ENCODE measurements at regions not wholly inside any gene's neighbourhood (a gene's known extent, or its start where the extent isn't known, plus 50 kb on each side); places are given as distances from the start of the nearest gene placed in this dataset.

GRCh38 chr10:3548076-3548475 is 236.9 kb downstream of the KLF6 start:
- no peak for DNase-seq (ENCODE audit: low spot score)

- no peak for DNase-seq (ENCODE audit: low spot score)
These were observed 240.4 kb downstream of the KLF6 start for GRCh38 chr10:3544561-3544960.

DNA sequence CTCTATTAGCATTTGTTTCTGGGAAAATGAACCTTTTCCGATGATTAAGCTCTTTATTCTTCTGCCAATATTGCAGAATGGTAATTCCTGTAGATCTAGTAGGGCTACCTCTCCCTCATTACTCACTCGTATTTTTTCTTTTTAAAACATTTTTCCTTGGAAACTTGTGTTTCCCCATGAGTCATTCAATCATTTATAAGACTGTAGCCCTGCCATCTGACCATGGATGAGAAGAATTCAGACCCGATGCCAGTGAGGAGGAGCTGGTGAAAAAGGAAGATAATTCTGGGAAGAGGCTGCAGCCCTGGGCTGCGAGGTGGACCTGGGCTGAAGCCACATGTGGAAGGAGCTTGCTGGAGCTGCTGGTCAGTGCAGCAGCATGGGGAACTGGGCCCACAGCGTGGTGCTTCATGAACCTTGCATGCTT is 242.8 kb downstream of the KLF6 start:
- no peak for DNase-seq (ENCODE audit: low spot score)

GRCh38 chr10:3539696-3540383 is 245.2 kb downstream of the KLF6 start:
- no peak for DNase-seq (ENCODE audit: low spot score)

DNA sequence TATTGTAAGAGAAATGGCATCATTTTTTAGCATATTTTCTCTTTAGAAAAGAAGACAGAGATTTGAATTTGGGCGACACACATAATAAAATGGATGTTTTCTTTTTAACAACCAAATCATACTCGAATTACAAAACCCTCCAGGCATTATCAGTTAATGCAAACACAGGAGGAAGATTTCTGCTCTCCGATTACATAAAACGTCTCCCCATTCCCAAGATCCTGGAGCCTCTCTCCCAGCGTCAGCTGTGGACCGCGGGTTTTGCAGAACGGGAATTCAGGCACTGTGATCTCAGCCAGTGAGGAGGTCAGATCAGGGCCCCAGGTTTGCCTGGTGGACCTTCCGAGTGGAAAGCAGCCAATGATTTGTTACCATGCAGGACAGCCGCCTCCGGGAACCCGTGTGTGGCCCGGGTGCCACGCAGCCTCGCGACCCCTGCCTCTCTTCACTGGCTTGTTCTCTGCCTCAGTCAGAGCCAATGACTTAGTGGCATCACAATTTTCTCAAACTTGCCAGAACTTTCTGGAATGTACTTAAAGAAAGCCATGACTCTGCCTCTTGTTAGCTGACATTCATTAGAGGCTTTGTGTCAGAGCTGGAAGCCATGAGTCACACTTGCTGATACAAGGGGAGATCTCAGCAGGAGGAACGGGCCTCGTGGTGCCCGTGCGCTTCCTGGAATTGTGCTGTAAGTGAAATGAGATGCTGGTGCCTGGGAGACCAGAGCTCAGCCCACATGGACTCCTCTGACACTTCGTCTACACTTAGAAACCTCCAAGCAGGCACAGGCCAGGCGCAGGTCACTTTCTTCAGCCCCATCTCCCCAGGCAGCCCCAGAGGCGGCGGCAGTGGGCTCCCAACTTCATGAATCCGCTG is 246.1 kb downstream of the KLF6 start:
- DNase-seq (ENCODE audit: low spot score), result no peak

- no peak for DNase-seq (ENCODE audit: low spot score)
These were observed 246.7 kb downstream of the KLF6 start for GRCh38 chr10:3538291-3538655.

DNA sequence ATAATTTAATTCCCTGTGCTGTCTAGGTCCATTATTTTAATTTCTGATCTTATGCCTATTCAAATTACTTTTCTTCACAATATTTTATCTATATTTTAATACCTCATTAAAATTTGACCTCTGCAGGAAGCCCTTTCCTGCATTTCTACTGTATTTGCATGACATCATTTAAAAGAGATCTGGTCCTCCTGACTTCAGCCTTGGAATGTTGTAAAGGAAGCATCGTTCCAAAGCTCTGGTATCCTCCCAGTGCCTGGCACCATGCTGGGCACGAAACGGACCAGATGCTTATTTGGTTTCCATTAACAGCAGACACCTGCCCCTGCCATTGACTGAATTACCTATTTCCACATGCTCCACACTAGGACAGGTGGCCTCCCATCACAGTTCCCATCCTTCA is 247.5 kb downstream of the KLF6 start:
- no peak for DNase-seq (ENCODE audit: low spot score)

DNA sequence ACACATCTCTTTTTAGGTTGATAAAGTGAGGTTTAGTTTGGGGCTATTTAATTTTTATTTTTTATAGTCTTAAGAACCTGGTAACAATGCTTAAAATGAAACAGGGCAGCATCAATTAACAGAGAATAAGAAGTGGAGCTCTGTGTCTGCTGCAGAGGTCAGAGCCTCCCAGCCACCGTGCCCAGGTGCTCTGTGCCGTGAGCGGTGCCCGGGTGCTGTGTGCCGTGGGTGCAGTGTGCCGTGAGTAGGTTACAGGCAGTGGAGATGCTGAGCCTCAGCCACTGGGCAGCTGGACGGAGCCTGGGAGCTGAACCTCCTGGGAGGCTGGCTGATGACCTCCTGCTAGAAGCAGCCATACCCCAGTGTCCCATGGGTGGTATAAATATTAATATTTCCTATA is 250.0 kb downstream of the KLF6 start:
- peak; percentile 45 for DNase-seq (ENCODE audit: low spot score)

GRCh38 chr10:3534433-3534832 is 250.6 kb downstream of the KLF6 start:
- DNase-seq (ENCODE audit: low spot score), result no peak

DNA sequence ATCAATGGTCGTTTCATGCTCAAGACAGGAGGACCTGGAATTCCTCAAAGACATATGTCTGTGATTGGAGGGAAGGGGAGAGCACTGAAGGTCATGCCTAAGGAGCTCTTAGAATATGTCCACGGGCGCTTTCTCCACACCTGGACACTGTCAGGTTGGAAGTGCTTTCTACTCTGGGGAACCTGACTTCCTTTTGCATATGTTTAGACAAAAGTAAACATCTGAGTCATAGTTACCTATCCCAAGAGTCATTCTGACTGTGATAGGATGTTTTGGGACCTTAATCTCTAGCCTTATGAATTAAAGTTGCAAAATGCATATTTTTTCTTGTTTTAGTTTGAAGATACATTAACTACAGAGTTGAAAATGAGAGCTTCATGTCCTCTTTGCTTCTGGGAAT is 251.7 kb downstream of the KLF6 start:
- DNase-seq (ENCODE audit: low spot score), result no peak

DNA sequence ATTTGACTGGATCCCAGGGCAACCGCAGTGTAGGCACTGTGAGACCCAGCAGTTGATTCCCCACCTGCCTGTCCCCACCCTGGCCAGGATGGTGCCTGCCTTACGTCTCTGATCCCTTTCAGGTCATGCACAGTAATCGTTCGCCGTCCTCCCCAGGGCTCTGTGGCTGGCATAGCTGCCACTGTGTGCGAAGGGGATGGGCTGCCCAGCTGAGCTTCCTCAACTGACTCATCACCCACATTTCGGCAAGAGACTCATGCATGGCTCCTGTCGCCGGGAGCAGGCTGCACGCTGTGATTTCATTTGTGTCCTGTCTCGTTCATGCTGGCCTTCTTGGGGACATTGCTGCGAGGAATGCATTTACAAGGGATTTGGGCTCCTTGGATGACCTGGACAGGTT is 252.4 kb downstream of the KLF6 start:
- peak; percentile 60 for DNase-seq (ENCODE audit: low spot score)

DNA sequence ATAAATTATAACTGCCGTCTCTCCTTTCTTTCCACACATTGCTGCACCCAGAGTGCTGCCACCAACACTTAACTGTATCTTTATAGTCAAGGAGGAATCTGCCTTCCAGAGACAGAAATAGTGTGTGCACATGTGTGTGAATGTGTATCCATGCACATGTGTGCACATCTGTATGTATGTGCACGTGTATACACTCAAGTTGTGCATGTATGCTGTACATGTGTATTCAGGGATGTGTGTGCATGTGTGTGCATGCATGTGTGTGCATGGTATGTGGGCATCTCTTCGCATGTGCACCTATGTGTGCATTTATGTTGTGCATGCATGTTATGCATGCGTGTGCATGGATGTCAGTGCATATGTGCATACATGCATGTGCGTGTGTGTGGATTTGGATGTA is 253.3 kb downstream of the KLF6 start:
- no peak for DNase-seq (ENCODE audit: low spot score)

DNA sequence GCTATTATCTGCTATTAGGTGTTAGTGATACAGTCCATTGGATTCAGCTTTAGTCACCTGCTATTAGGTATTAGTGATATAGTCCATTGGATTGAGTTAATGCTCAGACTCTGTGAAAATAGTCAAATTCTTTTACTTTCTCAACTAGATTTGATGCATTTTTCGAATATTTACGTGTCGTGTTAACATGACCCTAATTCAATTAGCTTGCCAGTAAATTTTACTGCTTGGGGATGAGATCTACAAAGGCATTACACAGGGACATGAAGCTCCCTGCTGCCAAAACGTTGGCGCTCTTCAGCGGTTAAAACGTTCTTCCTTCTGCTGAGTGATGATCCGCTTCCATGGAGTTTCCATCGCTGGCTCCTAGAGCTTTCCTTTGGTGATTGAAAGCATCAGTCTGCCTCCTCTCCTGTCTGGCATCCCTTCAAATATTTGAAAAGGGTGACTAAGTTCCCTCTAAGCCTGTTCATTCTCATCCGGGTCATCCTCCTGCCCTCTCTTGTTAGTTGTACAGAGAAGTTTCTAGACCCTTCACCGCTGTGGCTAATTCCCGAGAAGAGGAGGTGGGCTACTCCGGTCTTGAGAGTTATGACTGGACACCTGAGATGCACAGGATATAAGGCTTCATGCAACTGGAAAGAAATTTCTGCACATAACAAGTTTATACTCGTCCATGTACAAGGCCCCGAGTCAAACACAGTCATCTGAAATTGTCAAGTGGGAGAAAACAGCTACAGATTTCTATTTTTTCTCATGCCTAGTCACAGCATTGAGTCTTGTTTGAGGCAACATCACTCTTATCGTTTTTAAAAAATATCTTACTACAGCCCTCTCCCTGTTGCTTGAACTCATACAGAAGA is 254.0 kb downstream of the KLF6 start:
- no peak for DNase-seq (ENCODE audit: low spot score)

DNA sequence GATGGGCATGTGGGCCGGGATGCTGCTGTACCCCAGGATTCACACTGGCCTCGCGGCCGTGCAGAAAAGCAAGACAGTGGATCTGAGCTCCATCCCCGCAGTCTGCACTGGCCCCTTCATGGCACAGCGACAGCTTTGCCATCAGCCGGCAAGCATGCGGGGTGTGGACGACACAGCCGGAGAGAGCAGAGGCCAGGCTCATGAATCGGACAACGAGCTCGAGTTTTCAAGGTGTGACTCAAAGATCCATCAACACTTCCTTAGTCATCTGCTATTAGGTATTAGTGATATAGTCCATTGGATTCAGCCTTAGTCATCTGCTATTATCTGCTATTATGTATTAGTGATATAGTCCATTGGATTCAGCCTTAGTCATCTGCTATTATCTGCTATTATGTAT is 254.7 kb downstream of the KLF6 start:
- peak; percentile 86 for DNase-seq (ENCODE audit: low spot score)

GRCh38 chr10:3529691-3530090 is 255.3 kb downstream of the KLF6 start:
- peak; percentile 73 for DNase-seq (ENCODE audit: low spot score)

GRCh38 chr10:3528823-3529403 is 256.1 kb downstream of the KLF6 start:
- peak; percentile 51 for DNase-seq (ENCODE audit: low spot score)

DNA sequence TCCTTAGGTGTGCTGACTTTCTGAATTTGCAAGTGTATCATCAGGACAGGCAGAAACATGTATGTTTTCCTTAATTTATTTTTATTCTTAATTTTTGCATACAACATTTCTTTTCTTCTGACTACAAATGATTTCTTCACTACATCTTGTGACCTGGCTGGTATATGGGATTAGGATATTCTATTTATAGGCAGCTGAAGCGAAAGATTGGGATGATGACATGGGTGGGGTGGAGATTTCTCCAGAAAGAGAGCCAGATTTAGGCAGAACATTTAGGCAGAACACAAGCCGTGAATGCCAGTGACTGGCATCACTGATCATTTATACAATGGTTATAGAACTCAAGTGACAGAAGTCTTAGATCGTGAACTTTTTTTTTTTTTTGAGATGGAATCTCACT is 256.7 kb downstream of the KLF6 start:
- DNase-seq (ENCODE audit: low spot score), result no peak

DNA sequence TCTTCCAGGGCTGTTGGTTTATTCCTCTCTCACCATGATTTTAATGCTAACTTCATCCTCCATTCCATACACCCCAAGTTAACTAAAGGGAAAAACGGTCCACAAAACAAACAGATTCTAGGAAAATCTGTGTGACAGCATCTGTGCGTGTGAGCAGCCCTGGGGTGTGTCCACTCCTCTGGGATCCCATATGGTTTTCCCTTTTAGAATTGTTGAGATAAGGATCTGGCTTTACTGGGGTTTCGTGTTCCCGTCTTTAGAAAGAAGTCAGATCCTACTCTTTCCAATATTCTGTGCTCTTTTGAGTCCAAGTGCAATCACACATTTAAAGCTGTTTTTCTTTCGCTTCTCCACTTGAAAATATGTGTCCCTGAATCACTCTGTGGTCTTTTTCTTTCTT is 257.1 kb downstream of the KLF6 start:
- no peak for DNase-seq (ENCODE audit: low spot score)

DNA sequence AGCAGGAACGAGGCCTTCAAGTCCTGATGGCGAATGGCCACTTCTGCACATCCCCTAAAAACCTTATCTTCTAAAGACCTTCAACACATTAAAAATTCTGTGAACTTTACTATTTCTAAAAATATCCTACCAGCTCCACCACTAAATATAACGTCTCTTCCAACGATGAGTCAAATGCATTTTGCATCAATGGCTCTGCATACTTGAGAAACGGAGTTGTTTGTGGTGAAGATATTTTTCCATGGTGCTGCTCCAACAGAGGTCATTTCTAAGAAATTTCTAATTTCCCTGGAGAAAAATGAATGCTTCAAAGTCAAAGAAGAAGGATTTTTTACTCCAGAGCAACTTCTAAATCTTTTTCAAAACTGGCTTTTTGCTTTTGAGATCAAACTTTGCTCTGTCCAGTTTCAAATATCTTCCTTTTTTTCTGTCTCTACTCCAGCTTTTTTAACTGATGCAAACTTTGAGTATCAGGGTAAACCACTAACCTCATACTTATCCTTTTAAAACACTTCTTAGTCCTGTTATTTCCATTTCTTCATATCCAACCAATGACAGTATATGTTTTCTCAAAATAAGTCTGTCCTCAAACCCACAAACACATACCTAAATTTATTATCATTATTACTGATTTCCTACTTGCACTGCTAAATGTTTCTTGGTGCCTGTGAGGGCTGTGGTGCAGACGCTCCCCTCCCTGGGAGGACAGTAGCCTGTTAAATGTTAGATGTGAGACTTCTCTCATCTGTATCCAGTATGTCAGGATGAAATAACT is 258.1 kb downstream of the KLF6 start:
- no peak for DNase-seq (ENCODE audit: low spot score)

- peak; percentile 60 for DNase-seq (ENCODE audit: low spot score)
These were observed 259.1 kb downstream of the KLF6 start for GRCh38 chr10:3525832-3526449.

Measured in mesenteric fat pad (tissue), 1 donor.